Neural progenitor cell (in vitro differentiated cells): ENCODE measurements at regions not wholly inside any gene's neighbourhood (a gene's known extent, or its start where the extent isn't known, plus 50 kb on each side); places are given as distances from the start of the nearest gene placed in this dataset.

ENCODE experiments used
- DNase-seq: peaks from one replicate; pipeline ENCODE4 v3.0.0-alpha.2; 2016; ENCODE audit warnings: low spot score
- H2AFZ ChIP-seq: fragments of 200-600 bp; sonication (generic); replicated peaks from 2 replicates; pipeline ENCODE4 v1.6.1; 2016; ENCODE audit warnings: antibody characterized with exemption
- H3F3A ChIP-seq: fragments of 200-600 bp; sonication (generic); 2 replicates; pipeline ENCODE4 v1.6.1; 2016; ENCODE audit warnings: antibody characterized with exemption, low read depth
- H3K27ac ChIP-seq: fragments of 200-600 bp; sonication (generic); 2 replicates; pipeline ENCODE4 v1.5.1; 2016; ENCODE audit warnings: mild to moderate bottlenecking
- H3K27me3 ChIP-seq: fragments of 200-600 bp; sonication (generic); 2 replicates; pipeline ENCODE4 v1.6.1; 2016; ENCODE audit warnings: mild to moderate bottlenecking, moderate library complexity
- H3K36me3 ChIP-seq: fragments of 200-600 bp; sonication (generic); 2 replicates; pipeline ENCODE4 v1.5.1; 2016
- H3K4me1 ChIP-seq: fragments of 200-600 bp; sonication (generic); 2 replicates; pipeline ENCODE4 v1.6.1; 2016; ENCODE audit warnings: mixed run types
- H3K4me2 ChIP-seq: fragments of 200-600 bp; sonication (generic); 2 replicates; pipeline ENCODE4 v1.6.1; 2016
- H3K4me3 ChIP-seq: fragments of 200-600 bp; sonication (generic); 2 replicates; pipeline ENCODE4 v1.5.1; 2016
- H3K79me2 ChIP-seq: fragments of 200-600 bp; sonication (generic); 2 replicates; pipeline ENCODE4 v1.6.1; 2016; ENCODE audit warnings: low read depth
- H3K9ac ChIP-seq: fragments of 200-600 bp; sonication (generic); 2 replicates; pipeline ENCODE4 v1.6.1; 2016
- H3K9me3 ChIP-seq: fragments of 200-600 bp; sonication (generic); 2 replicates; pipeline ENCODE4 v1.5.1; 2016; ENCODE audit warnings: low read depth
- H4K20me1 ChIP-seq: fragments of 200-600 bp; sonication (generic); 2 replicates; pipeline ENCODE4 v1.6.1; 2016; ENCODE audit warnings: low read depth
- H3K27ac Mint-ChIP-seq: 3 replicates; pipeline ENCODE4 v1.8.0; 2021; ENCODE audit warnings: mixed read lengths
- H3K27me3 Mint-ChIP-seq: 2 replicates; pipeline ENCODE4 v1.8.0; 2022; ENCODE audit warnings: low read depth, mild to moderate bottlenecking, inconsistent platforms, moderate library complexity, mixed read lengths; ENCODE audit not compliant: insufficient read depth
- H3K36me3 Mint-ChIP-seq: 3 replicates; pipeline ENCODE4 v1.8.0; 2021; ENCODE audit warnings: mixed read lengths
- H3K4me1 Mint-ChIP-seq: 3 replicates; pipeline ENCODE4 v1.8.0; 2021; ENCODE audit warnings: mixed read lengths
- H3K4me3 Mint-ChIP-seq: 3 replicates; pipeline ENCODE4 v1.8.0; 2021; ENCODE audit warnings: mild to moderate bottlenecking, moderate library complexity, mixed read lengths
- H3K9me3 Mint-ChIP-seq: 3 replicates; pipeline ENCODE4 v1.8.0; 2020; ENCODE audit warnings: mixed read lengths
- CTCF ChIP-seq: fragments of 200-600 bp; sonication (generic); IDR thresholded peaks from 2 replicates; pipeline ENCODE4 v1.5.1; 2017; ENCODE audit warnings: antibody characterized with exemption, mild to moderate bottlenecking
- EZH2 ChIP-seq: fragments of 200-600 bp; sonication (generic); IDR thresholded peaks from 2 replicates; pipeline ENCODE4 v1.6.1; 2017; ENCODE audit warnings: antibody characterized with exemption, mild to moderate bottlenecking, moderate library complexity
- EZH2phosphoT487 ChIP-seq: fragments of 200-600 bp; sonication (generic); IDR thresholded peaks from 2 replicates; pipeline ENCODE4 v1.6.1; 2017; ENCODE audit warnings: antibody characterized with exemption

DNA sequence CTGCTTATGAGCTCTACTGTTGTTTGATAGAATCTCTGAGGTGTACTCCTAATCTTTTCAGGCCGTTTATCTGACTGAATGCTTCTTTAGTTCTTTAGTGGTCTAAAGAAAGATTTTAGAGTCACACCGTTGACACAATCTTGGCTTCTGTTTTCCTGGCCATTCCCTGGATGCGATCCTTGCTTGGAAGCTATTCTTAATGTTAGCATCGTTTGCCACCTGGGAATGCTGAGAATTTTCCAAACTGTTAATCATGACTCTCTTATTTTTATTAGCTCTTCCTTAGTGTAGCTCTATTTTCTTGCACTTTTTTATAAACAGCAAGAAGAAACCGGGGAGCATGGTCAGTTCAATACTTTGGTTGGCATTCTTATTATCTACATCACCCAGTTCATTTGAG is 281.0 kb upstream of the PCDH20 start:
- Histone ChIP-seq H3K27me3 (no peaks in the 10 kb centered on the region), H2AFZ (no peak overlapping the region), H3K4me3 (no peak overlapping the region), H3K79me2 (no peaks in the 10 kb centered on the region), H3K9me3 (no peaks in the 10 kb centered on the region), H3K4me2 (no peak overlapping the region), H3K9ac (no peak overlapping the region), H4K20me1 (no peaks in the 10 kb centered on the region), H3K36me3 (no peaks in the 10 kb centered on the region), H3K4me1 (no peaks in the 10 kb centered on the region), H3K27ac (no peak overlapping the region), H3F3A (no peaks in the 10 kb centered on the region)
- H3K27ac Mint-ChIP-seq: no peak overlapping the region
- no peak overlapping the region for H3K4me3 Mint-ChIP-seq
- TF ChIP-seq EZH2: no peak
- no peak for TF ChIP-seq CTCF
- TF ChIP-seq EZH2phosphoT487: no peak
- peaks cover 2% of the 10 kb centered on the region for H3K27me3 Mint-ChIP-seq
- H3K9me3 Mint-ChIP-seq: no peaks in the 10 kb centered on the region
- peaks cover 7% of the 10 kb centered on the region for H3K4me1 Mint-ChIP-seq
- no peak for DNase-seq
- no peaks in the 10 kb centered on the region for H3K36me3 Mint-ChIP-seq

DNA sequence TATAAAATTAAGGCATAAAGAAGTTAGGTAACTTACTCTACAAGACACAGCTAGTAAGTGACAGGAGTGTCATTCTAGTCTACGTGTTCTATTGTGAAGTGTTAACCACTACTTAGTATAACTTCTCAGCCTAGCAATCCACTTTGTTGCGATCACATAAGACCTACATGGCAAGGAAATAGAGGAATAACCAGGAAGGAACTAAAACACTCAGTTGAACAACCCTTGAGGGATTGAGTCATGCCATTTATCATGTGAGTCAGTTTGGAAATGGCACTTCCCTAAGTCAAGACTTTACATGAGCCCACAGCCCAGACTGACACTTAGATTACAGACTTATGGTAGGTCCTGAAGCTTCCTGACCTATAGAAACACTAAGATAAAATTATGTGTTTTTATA is 279.5 kb upstream of the PCDH20 start:
- H3K4me3 Mint-ChIP-seq: no peak overlapping the region

DNA sequence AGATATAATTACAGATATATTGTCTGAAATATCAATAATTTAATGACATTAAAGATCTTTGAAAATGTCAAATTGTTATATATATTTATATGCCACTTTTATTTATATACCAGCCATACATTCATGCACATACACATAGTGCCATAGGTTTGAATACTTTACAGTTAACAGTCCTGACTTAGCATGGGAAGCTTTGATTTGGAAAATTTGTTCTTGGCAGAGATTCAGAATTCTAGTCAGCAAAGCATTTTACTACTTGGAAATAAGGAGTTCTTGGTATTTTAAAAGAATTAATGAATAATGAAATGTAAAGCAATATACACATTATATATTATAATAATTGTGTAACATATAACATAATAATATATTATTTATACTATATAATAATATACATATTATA is 277.0 kb upstream of the PCDH20 start:
- Histone ChIP-seq H3K9me3 (no peaks in the 10 kb centered on the region), H3K4me2 (no peak overlapping the region), H3K4me3 (no peak overlapping the region), H3K79me2 (no peaks in the 10 kb centered on the region), H3K4me1 (no peaks in the 10 kb centered on the region), H3K36me3 (no peaks in the 10 kb centered on the region), H2AFZ (no peak overlapping the region), H3F3A (no peaks in the 10 kb centered on the region), H3K27ac (no peak overlapping the region), H3K27me3 (no peaks in the 10 kb centered on the region), H4K20me1 (no peaks in the 10 kb centered on the region), H3K9ac (no peak overlapping the region)
- no peak for DNase-seq
- H3K27ac Mint-ChIP-seq: no peak overlapping the region
- H3K9me3 Mint-ChIP-seq: no peaks in the 10 kb centered on the region
- H3K27me3 Mint-ChIP-seq: peaks cover 2% of the 10 kb centered on the region
- no peaks in the 10 kb centered on the region for H3K4me1 Mint-ChIP-seq
- TF ChIP-seq EZH2phosphoT487 (no peak), EZH2 (no peak), CTCF (no peak)
- no peak overlapping the region for H3K4me3 Mint-ChIP-seq
- H3K36me3 Mint-ChIP-seq: no peaks in the 10 kb centered on the region

More for the DNA sequence above, 279.5 kb upstream of the PCDH20 start:
- H3K9ac ChIP-seq: no peak overlapping the region
- H3K79me2 ChIP-seq: no peaks in the 10 kb centered on the region
- H4K20me1 ChIP-seq: no peaks in the 10 kb centered on the region
- no peaks in the 10 kb centered on the region for H3K36me3 ChIP-seq
- H3K4me3 ChIP-seq: no peak overlapping the region
- H2AFZ ChIP-seq: no peak overlapping the region
- H3K9me3 ChIP-seq: no peaks in the 10 kb centered on the region
- no peaks in the 10 kb centered on the region for H3K4me1 ChIP-seq
- peaks cover 2% of the 10 kb centered on the region for H3K27me3 Mint-ChIP-seq
- H3K27me3 ChIP-seq: no peaks in the 10 kb centered on the region
- H3K4me1 Mint-ChIP-seq: peaks cover 2% of the 10 kb centered on the region
- no peak overlapping the region for H3K27ac ChIP-seq
- DNase-seq: no peak
- H3K27ac Mint-ChIP-seq: no peak overlapping the region
- no peak overlapping the region for H3K4me2 ChIP-seq
- no peaks in the 10 kb centered on the region for H3F3A ChIP-seq
- no peak for TF ChIP-seq CTCF
- no peak for TF ChIP-seq EZH2
- TF ChIP-seq EZH2phosphoT487: no peak
- H3K36me3 Mint-ChIP-seq: no peaks in the 10 kb centered on the region
- H3K9me3 Mint-ChIP-seq: no peaks in the 10 kb centered on the region

DNA sequence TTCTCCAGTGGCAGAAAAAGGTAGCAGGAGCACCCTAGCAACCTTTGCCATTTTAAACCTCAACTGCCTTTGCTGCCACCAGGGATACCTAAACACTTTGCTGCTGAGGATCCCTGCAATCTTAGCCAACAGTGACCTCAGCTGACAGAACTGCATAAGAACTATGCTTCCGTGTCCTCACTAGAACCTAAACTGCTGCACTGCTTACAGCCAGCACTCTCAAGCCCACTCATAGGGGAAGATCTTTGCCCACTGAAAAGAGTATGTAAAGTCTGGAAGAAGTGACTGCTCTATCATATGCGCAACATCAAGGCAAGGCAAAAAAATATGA is 270.0 kb upstream of the PCDH20 start:
- H3K27me3 Mint-ChIP-seq: no peaks in the 10 kb centered on the region
- DNase-seq: peak; percentile 68

More for the DNA sequence above, 270.0 kb upstream of the PCDH20 start:
- no peaks in the 10 kb centered on the region for H3K9me3 ChIP-seq
- no peaks in the 10 kb centered on the region for H3F3A ChIP-seq
- no peak overlapping the region for H3K27ac ChIP-seq
- H2AFZ ChIP-seq: no peak overlapping the region
- Mint-ChIP-seq H3K4me1 (no peaks in the 10 kb centered on the region), H3K27ac (no peak overlapping the region), H3K4me3 (no peak overlapping the region), H3K9me3 (peaks cover 12% of the 10 kb centered on the region), H3K36me3 (no peaks in the 10 kb centered on the region)
- no peaks in the 10 kb centered on the region for H3K79me2 ChIP-seq
- no peak overlapping the region for H3K4me3 ChIP-seq
- H3K27me3 ChIP-seq: no peaks in the 10 kb centered on the region
- no peaks in the 10 kb centered on the region for H3K4me1 ChIP-seq
- H4K20me1 ChIP-seq: no peaks in the 10 kb centered on the region
- no peaks in the 10 kb centered on the region for H3K36me3 ChIP-seq
- no peak overlapping the region for H3K4me2 ChIP-seq
- TF ChIP-seq EZH2 (no peak), EZH2phosphoT487 (no peak), CTCF (peak; percentile 56)
- H3K9ac ChIP-seq: no peak overlapping the region
